CD4-positive, CD25-positive, alpha-beta regulatory T cell (primary cell): ENCODE measurements at regions not wholly inside any gene's neighbourhood (a gene's known extent, or its start where the extent isn't known, plus 50 kb on each side); places are given as distances from the start of the nearest gene placed in this dataset.

Experiments
- ATAC-seq, 2 donors: fragments of 150-1000 bp; cut with Tn5 transposase; one replicate each; pipeline ENCODE4 v1.10.0; 2021; ENCODE audit warnings: low read depth in 2 of 2, moderate number of reproducible peaks in 2 of 2, moderate library complexity in 1 of 2
- DNase-seq, 3 donors: peaks; one replicate each; pipeline versions ENCODE4 v3.0.0 to v3.0.0-alpha.2; 2012 to 2022; ENCODE audit warnings: mixed read lengths in 1 of 3
- H3K27ac ChIP-seq: one replicate; pipeline ENCODE4 v1.7.0; 2013; ENCODE audit warnings: mild to moderate bottlenecking, low read length; ENCODE audit not compliant: insufficient read depth, poor library complexity, severe bottlenecking
- H3K27me3 ChIP-seq: one replicate; pipeline ENCODE4 v1.7.0; 2013; ENCODE audit warnings: low read length; ENCODE audit not compliant: control insufficient read depth, insufficient read depth
- H3K36me3 ChIP-seq: one replicate; pipeline ENCODE4 v1.7.0; 2013; ENCODE audit warnings: mild to moderate bottlenecking, low read length, moderate library complexity; ENCODE audit not compliant: control insufficient read depth, insufficient read depth
- H3K4me1 ChIP-seq: 2 replicates; pipeline ENCODE4 v1.7.0; 2013; ENCODE audit warnings: mild to moderate bottlenecking, low read length; ENCODE audit not compliant: insufficient read depth, control insufficient read depth, poor library complexity, severe bottlenecking
- H3K4me3 ChIP-seq: one replicate; pipeline ENCODE4 v1.7.0; 2013; ENCODE audit warnings: low read depth, mild to moderate bottlenecking, low read length, moderate library complexity
- H3K9me3 ChIP-seq, 2 experiments: 1 replicate in 1 of 2; 2 replicates in 1 of 2; pipeline ENCODE4 v1.7.0; 2013; ENCODE audit warnings: low read length in 2 of 2, mild to moderate bottlenecking in 1 of 2, moderate library complexity in 1 of 2; ENCODE audit not compliant: control insufficient read depth in 2 of 2
- H3K27ac Mint-ChIP-seq, 3 donors: one replicate each; pipeline ENCODE4 v1.8.0; 2020 to 2022; ENCODE audit warnings: mild to moderate bottlenecking in 3 of 3, mixed read lengths in 3 of 3, moderate library complexity in 2 of 3
- H3K27me3 Mint-ChIP-seq: one replicate; pipeline ENCODE4 v1.8.0; 2022; ENCODE audit warnings: mild to moderate bottlenecking, mixed read lengths
- H3K36me3 Mint-ChIP-seq: one replicate; pipeline ENCODE4 v1.8.0; 2020; ENCODE audit warnings: mixed read lengths
- H3K4me1 Mint-ChIP-seq, 4 donors: one replicate each; pipeline ENCODE4 v1.8.0; 2020 to 2022; ENCODE audit warnings: mixed read lengths in 4 of 4, mild to moderate bottlenecking in 1 of 4
- H3K4me3 Mint-ChIP-seq, 4 donors: one replicate each; pipeline ENCODE4 v1.8.0; 2020 to 2022; ENCODE audit warnings: mild to moderate bottlenecking in 4 of 4, mixed read lengths in 4 of 4, moderate library complexity in 3 of 4
- H3K9me3 Mint-ChIP-seq, 7 donors: one replicate each; pipeline ENCODE4 v1.8.0; 2020 to 2022; ENCODE audit warnings: mixed read lengths in 7 of 7, mild to moderate bottlenecking in 3 of 7, moderate library complexity in 2 of 7

DNA sequence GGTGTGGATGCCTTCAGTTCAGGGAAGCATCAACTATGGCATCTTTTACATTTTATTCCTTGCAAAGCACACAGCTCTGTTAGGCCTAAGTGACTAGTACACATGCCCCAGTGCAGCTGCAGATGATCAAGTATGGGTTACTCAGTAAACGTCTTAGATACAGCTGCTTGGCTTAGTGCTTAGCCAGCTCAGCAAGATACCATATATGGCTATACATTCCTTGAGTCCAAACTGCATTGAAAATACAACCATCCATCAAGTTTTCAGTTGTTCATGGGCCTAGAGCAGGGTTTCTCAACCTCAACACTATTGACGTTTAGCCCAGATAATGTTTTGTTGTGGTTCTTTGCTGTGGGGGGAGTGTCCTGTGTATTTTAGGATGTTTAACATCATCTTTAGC is 769.9 kb downstream of the TSN start:
- Histone ChIP-seq H3K9me3 (no peaks in the 10 kb centered on the region), H3K36me3 (no peaks in the 10 kb centered on the region), H3K4me1 (no peaks in the 10 kb centered on the region), H3K27ac (no peak overlapping the region), H3K27me3 (no peaks in the 10 kb centered on the region), H3K4me3 (no peak overlapping the region)
- Mint-ChIP-seq H3K4me3 (no peak overlapping the region), H3K4me1 (no peaks in the 10 kb centered on the region), H3K27me3 (no peaks in the 10 kb centered on the region), H3K36me3 (no peaks in the 10 kb centered on the region), H3K27ac (no peak overlapping the region), H3K9me3 (peaks cover 0 to 4% (median 2%) of the 10 kb centered on the region in 7 donors)
- no peak for DNase-seq
- ATAC-seq = no peak

DNA sequence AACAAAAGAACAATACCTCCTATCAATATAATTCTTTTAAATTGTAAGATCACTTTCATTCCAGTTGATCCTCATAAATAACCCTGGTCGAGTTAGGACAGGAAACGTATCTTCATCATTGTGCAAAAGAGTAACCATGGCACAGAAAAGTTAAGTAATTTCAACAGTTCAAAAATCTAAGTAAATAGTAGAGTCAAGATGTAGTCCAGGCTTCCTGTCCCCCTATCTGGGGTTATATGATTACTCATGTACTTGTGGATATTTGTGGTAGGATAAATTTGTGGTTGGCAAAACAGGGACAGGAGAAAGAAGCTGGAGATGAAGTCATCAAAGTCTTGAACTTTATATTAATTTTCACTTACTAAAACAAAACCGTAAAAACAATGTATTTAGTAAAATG is 772.6 kb downstream of the TSN start:
- DNase-seq (no peak), ATAC-seq (no peak)
- Histone ChIP-seq H3K4me3 (no peak overlapping the region), H3K27ac (no peak overlapping the region), H3K4me1 (no peaks in the 10 kb centered on the region), H3K9me3 (no peaks in the 10 kb centered on the region), H3K27me3 (no peaks in the 10 kb centered on the region), H3K36me3 (no peaks in the 10 kb centered on the region)
- Mint-ChIP-seq H3K36me3 (no peaks in the 10 kb centered on the region), H3K4me1 (no peaks in the 10 kb centered on the region), H3K4me3 (no peak overlapping the region), H3K27me3 (no peaks in the 10 kb centered on the region), H3K9me3 (peaks cover 0 to 4% (median 3%) of the 10 kb centered on the region in 7 donors), H3K27ac (no peak overlapping the region)

DNA sequence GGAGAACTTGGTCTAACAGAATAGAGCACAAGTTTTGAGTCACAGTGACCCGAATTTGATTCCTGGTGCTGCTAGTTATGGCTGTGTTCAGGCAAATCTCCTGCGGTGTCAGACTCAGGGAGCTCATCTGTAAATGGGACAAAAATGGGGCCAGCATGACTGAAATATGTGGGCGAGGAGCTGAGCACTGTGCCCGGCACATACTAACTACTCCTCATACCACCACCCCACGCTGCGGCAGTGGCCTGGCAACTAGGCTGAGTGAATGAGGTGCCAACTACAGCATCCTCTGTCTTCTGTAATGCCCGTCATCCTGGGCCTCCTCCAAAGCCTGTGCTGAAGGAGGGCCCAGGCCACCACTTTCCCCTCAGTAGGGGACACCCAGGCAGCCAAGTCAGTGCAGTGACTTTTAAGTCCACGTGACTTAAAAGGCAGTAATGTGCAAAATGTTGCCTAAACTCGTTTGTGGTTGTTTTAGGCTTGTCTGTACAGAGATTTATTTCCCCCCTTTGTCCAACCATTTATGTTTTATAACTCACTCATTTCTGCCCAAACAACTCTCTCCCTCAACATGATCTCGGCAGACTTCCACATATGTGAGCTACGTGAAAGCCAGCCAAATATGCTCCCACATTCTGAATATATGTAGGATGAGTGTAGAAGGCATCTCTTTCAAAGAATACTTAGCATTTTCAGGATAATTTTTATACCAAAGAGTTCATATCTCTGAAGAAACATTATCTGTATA is 773.7 kb downstream of the TSN start:
- H3K9me3 Mint-ChIP-seq = peaks cover 0 to 4% (median 0%) of the 10 kb centered on the region in 7 donors
- H3K4me3 ChIP-seq = no peak overlapping the region
- no peaks in the 10 kb centered on the region for H3K4me1 Mint-ChIP-seq
- no peaks in the 10 kb centered on the region for H3K4me1 ChIP-seq
- H3K27ac Mint-ChIP-seq = no peak overlapping the region
- H3K4me3 Mint-ChIP-seq = peak overlapping the region in 1 of 4 donors; percentile 47
- no peak for DNase-seq
- no peaks in the 10 kb centered on the region for H3K36me3 ChIP-seq
- no peak overlapping the region for H3K27ac ChIP-seq
- no peaks in the 10 kb centered on the region for H3K27me3 Mint-ChIP-seq
- ATAC-seq = no peak
- H3K9me3 ChIP-seq = no peaks in the 10 kb centered on the region
- no peaks in the 10 kb centered on the region for H3K36me3 Mint-ChIP-seq
- H3K27me3 ChIP-seq = no peaks in the 10 kb centered on the region

DNA sequence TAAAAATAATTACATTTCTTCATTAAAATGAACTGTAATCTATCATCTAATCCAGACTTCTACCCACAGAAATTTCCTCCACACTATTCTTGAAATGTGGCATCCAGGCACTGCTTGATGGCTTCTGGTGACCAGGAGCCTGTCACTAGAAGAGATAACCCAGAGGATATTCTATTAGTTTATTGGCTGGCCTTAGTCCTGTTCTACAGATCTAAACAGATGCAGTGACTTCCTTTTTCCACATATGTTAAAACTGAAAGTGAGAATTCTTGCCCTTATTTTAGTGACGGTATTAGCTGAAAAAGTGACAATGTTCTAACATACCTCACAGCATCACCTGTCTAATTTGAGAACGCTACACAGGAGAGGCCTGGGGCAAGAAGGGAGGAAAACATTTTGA is 775.4 kb downstream of the TSN start:
- no peak overlapping the region for H3K27ac Mint-ChIP-seq
- H3K9me3 Mint-ChIP-seq = peaks cover 0 to 4% (median 0%) of the 10 kb centered on the region in 7 donors
- ATAC-seq = no peak

DNA sequence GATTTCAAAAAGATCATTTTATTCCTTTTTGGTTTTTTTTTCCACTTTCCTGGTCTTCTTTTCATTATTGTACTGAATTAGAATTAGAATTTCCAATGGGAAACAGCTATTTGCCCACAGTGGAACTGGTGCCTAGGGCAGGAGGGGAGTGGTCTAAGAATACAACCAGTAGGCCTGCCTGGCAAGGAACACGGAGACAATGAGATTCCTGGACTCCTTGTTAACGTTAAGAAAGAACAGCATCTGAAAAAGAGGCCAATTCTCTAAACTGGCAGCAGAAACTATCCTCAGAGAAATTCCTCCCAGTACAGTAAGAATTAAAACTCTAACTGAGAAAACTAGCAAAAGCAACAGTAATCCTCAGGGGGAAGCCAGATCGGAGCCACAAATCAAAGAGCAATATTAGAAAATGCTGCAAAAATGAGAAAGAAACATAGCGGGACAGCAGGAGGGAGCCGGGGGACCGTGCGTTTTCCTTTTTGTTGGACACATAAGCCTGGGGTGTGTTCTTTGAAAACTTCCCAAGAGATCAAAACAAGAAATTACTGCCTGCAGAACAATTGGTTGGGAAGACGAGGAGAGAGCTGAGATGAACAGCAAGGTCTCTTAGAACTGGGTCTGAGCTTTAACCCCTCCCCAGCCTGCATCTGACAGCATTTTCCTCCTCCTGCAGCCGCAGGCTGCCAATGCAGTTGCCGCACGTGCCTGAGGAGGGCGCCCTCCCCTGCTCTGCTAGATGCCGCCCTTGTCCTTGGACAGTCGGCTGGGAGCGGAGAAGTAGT is 776.0 kb downstream of the TSN start:
- peaks cover 0 to 5% (median 0%) of the 10 kb centered on the region in 7 donors for H3K9me3 Mint-ChIP-seq
- no peak overlapping the region for H3K27ac Mint-ChIP-seq
- DNase-seq (no peak), ATAC-seq (no peak)
- H3K9me3 ChIP-seq = no peaks in the 10 kb centered on the region
- no peaks in the 10 kb centered on the region for H3K4me1 Mint-ChIP-seq
- H3K36me3 Mint-ChIP-seq = no peaks in the 10 kb centered on the region
- no peaks in the 10 kb centered on the region for H3K27me3 ChIP-seq
- no peak overlapping the region for H3K4me3 Mint-ChIP-seq
- no peaks in the 10 kb centered on the region for H3K4me1 ChIP-seq
- no peak overlapping the region for H3K27ac ChIP-seq
- H3K27me3 Mint-ChIP-seq = no peaks in the 10 kb centered on the region
- no peak overlapping the region for H3K4me3 ChIP-seq
- no peaks in the 10 kb centered on the region for H3K36me3 ChIP-seq

More for the DNA sequence above, 775.4 kb downstream of the TSN start:
- no peaks in the 10 kb centered on the region for H3K27me3 Mint-ChIP-seq
- Histone ChIP-seq H3K4me3 (no peak overlapping the region), H3K9me3 (no peaks in the 10 kb centered on the region), H3K27me3 (no peaks in the 10 kb centered on the region), H3K27ac (no peak overlapping the region), H3K4me1 (no peaks in the 10 kb centered on the region), H3K36me3 (no peaks in the 10 kb centered on the region)
- no peak for DNase-seq
- no peaks in the 10 kb centered on the region for H3K36me3 Mint-ChIP-seq
- H3K4me1 Mint-ChIP-seq = no peaks in the 10 kb centered on the region
- no peak overlapping the region for H3K4me3 Mint-ChIP-seq

DNA sequence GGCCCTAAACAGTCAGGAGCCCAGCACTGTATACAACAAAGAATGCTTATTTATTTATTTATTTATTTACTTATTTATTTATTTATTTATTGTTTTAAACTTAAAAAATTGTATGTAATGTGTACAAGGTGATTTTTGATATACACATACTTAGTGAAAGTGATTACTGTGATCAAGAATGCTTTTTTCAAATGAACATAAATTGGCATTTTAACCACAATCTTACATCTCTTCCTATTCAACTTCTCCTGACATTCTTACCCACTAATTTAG is 776.6 kb downstream of the TSN start:
- DNase-seq = no peak
- Histone ChIP-seq H3K4me3 (no peak overlapping the region), H3K4me1 (no peaks in the 10 kb centered on the region), H3K9me3 (no peaks in the 10 kb centered on the region), H3K27ac (no peak overlapping the region), H3K27me3 (no peaks in the 10 kb centered on the region), H3K36me3 (no peaks in the 10 kb centered on the region)
- Mint-ChIP-seq H3K9me3 (peaks cover 0 to 7% (median 0%) of the 10 kb centered on the region in 7 donors), H3K4me3 (no peak overlapping the region), H3K27me3 (no peaks in the 10 kb centered on the region), H3K36me3 (no peaks in the 10 kb centered on the region), H3K27ac (no peak overlapping the region), H3K4me1 (no peaks in the 10 kb centered on the region)
- no peak for ATAC-seq

DNA sequence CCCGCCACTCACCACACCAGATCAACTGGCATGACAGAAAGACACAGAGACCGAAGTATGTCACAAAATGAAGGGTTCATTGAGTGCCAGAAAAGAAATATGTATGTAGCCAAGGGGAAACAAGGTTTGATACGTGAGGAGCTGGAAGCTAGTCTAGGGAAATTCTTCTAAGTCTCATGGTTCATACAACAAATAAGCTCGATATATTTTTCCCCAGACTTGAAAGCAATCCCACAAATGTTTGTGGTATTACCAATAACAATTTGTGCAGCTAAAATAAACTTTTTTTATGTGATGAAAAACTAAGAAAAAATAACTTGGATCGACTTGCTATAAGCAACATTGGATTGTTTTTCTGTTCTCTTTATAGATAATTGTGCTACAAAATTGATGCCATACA is 777.0 kb downstream of the TSN start:
- ATAC-seq = no peak
- Histone ChIP-seq H3K4me3 (no peak overlapping the region), H3K27me3 (no peaks in the 10 kb centered on the region), H3K4me1 (no peaks in the 10 kb centered on the region), H3K9me3 (no peaks in the 10 kb centered on the region), H3K36me3 (no peaks in the 10 kb centered on the region), H3K27ac (no peak overlapping the region)
- H3K27ac Mint-ChIP-seq = no peak overlapping the region
- no peak overlapping the region for H3K4me3 Mint-ChIP-seq
- no peak for DNase-seq
- no peaks in the 10 kb centered on the region for H3K36me3 Mint-ChIP-seq
- H3K9me3 Mint-ChIP-seq = peaks cover 0 to 7% (median 0%) of the 10 kb centered on the region in 7 donors
- H3K4me1 Mint-ChIP-seq = no peaks in the 10 kb centered on the region
- no peaks in the 10 kb centered on the region for H3K27me3 Mint-ChIP-seq
